ENCODE measurements at regions not wholly inside any gene's neighbourhood (a gene's known extent, or its start where the extent isn't known, plus 50 kb on each side); places are given as distances from the start of the nearest gene placed in this dataset.
"Not testable (repeated sequence)": the region's sequence is repeated elsewhere in the genome, so short reads cannot be mapped to it uniquely, and the experiment has no call there.

DNA sequence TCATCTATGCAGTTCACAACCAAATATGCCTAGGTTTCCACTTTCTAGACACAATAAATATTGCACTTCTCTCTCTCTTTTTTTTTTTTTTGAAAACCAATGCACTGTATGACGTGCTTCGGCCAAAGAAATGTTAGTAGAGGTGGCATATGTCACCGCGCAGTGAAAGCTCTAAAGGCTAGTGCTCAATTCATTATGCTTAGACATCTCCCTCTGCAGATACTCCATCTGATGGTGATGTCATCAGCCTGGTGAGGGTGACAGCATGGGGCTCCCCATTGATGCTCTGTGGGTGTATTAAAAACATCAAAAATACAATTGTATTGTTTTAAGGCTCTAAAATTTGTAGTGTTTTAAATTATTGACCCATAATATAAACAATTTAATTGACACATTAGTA lies 608.8 kb upstream of the C16orf82 start:
- ATAC-seq (ENCODE audit: poor library complexity): no peak
- POLR2A ChIA-PET: no interaction called here
- Mint-ChIP-seq H3K4me1 (ENCODE audit: low read depth) (no peaks in the 10 kb centered on the region), H3K27ac (no peak overlapping the region), H3K27me3 (peaks cover 39% of the 10 kb centered on the region), H3K4me3 (no peak overlapping the region), H3K9me3 (peaks cover 2% of the 10 kb centered on the region), H3K36me3 (ENCODE audit: low read depth) (no peaks in the 10 kb centered on the region)
- TF ChIP-seq, protein P1, sequence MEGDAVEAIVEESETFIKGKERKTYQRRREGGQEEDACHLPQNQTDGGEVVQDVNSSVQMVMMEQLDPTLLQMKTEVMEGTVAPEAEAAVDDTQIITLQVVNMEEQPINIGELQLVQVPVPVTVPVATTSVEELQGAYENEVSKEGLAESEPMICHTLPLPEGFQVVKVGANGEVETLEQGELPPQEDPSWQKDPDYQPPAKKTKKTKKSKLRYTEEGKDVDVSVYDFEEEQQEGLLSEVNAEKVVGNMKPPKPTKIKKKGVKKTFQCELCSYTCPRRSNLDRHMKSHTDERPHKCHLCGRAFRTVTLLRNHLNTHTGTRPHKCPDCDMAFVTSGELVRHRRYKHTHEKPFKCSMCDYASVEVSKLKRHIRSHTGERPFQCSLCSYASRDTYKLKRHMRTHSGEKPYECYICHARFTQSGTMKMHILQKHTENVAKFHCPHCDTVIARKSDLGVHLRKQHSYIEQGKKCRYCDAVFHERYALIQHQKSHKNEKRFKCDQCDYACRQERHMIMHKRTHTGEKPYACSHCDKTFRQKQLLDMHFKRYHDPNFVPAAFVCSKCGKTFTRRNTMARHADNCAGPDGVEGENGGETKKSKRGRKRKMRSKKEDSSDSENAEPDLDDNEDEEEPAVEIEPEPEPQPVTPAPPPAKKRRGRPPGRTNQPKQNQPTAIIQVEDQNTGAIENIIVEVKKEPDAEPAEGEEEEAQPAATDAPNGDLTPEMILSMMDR (IDR thresholded peaks at IDR 0.05): no peak
- DNase-seq: no peak
- intact Hi-C loops (cut with DNase I, micrococcal nuclease): no loop called here
- H3K36me3 ChIP-seq (ENCODE audit: insufficient read depth, low read length): no peaks in the 10 kb centered on the region
- no peaks in the 10 kb centered on the region for H3K4me1 ChIP-seq (ENCODE audit: insufficient read depth, low read length)
- no peaks in the 10 kb centered on the region for H3K9me3 ChIP-seq (ENCODE audit: control insufficient read depth in 1 of 2, insufficient read depth in 1 of 2, low read length in 2 of 2)
- no peak overlapping the region for H3K27ac ChIP-seq (ENCODE audit: low read depth in 1 of 2, low read length in 2 of 2)
- H3K4me3 ChIP-seq (ENCODE audit: low read length): no peak overlapping the region
- CTCF ChIA-PET: no interaction called here
- peaks cover 0 to 6% of the 10 kb centered on the region in 2 experiments for H3K27me3 ChIP-seq (ENCODE audit: control insufficient read depth in 1 of 2, insufficient read depth in 2 of 2, low read length in 2 of 2)

DNA sequence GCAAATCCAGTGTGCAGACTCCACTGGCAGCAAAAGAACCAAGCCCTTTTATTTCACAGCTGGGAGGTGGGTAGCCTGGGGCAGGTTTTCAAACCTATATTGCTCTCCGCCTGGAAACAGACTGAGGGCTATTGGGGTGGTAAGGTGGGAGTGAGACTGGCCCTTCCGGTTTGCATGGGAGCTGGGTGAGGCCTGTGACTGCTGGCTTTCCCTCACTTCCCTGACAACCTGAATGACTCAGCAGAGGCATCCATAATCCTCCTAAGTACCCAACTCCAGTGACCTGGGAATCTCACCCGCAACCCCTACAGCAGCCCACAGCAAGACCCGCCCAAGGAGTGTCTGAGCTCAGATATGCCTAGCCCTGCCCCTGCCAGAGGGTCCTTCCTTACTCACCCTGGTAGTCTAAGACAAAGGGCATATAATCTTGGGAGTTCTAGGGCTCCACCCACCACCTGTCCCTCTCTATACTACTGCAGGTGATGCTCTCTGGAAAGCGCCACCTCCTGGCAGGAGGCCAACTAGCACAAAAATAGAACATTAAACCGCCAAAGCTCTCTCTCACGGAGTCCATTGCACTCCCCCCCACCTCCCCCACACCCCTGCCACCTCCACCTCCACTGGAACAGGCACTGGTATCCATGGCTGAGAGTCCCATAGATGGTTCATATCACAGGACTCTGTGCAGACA lies 602.0 kb upstream of the C16orf82 start:
- Mint-ChIP-seq H3K36me3 (ENCODE audit: low read depth) (no peaks in the 10 kb centered on the region), H3K4me3 (no peak overlapping the region), H3K27ac (no peak overlapping the region), H3K4me1 (ENCODE audit: low read depth) (no peaks in the 10 kb centered on the region), H3K9me3 (peaks cover 4% of the 10 kb centered on the region), H3K27me3 (peaks cover 36% of the 10 kb centered on the region)
- intact Hi-C loops (cut with DNase I, micrococcal nuclease): no loop called here
- Histone ChIP-seq H3K27ac (ENCODE audit: low read depth in 1 of 2, low read length in 2 of 2) (no peak overlapping the region), H3K36me3 (ENCODE audit: insufficient read depth, low read length) (no peaks in the 10 kb centered on the region), H3K4me3 (ENCODE audit: low read length) (no peak overlapping the region), H3K27me3 (ENCODE audit: control insufficient read depth in 1 of 2, insufficient read depth in 2 of 2, low read length in 2 of 2) (peaks cover 2 to 6% of the 10 kb centered on the region in 2 experiments), H3K9me3 (ENCODE audit: control insufficient read depth in 1 of 2, insufficient read depth in 1 of 2, low read length in 2 of 2) (peaks cover 0 to 9% of the 10 kb centered on the region in 2 experiments), H3K4me1 (ENCODE audit: insufficient read depth, low read length) (no peaks in the 10 kb centered on the region)
- ChIA-PET CTCF (no interaction called here), POLR2A (no interaction called here)
- DNase-seq (no peak), ATAC-seq (ENCODE audit: poor library complexity) (no peak)
- TF ChIP-seq, protein P1 (IDR thresholded peaks at IDR 0.05): no peak

DNA sequence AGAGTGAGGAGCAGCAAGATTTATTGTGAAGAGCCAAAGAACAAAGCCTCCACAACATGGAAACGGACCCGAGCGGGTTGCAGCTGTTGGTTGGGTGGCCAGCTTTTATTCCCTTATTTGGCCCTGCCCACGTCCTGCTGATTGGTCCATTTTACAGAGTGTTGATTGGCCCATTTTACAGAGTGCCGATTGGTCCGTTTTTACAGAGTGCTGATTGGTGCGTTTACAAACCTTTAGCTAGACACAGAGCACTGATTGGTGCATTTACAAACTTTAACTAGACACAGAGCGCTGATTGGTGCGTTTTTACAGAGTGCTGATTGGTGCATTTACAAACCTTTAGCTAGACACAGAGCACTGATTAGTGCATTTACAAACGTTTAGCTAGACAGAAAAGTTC lies 592.3 kb upstream of the C16orf82 start:
- H3K36me3 ChIP-seq (ENCODE audit: insufficient read depth, low read length); CTCF ChIA-PET; POLR2A ChIA-PET: not testable (repeated sequence)

DNA sequence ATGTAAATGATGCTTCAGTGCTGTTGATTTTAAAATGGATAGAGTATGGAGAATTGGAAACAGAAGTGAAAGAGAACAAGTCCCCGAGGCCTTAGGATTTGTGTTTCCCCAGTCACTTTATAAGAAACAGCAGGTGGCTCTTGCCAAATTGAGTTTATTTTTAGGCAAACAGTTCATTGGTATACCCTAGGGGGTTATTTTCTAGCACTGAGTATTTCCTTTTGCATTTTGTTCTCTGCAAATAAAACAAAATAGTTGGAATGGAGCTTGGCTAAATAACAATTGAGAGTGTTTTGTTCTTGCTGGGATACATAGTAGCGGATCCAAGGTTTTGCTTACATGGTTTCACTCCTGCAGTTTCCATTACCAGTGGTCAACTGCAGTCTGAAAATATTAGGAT lies 591.1 kb upstream of the C16orf82 start:
- no peak overlapping the region for H3K4me3 Mint-ChIP-seq
- no peak for DNase-seq
- ATAC-seq (ENCODE audit: poor library complexity): no peak
- intact Hi-C loops (cut with DNase I, micrococcal nuclease): no loop called here
- Histone ChIP-seq H3K9me3 (ENCODE audit: control insufficient read depth in 1 of 2, insufficient read depth in 1 of 2, low read length in 2 of 2) (peaks cover 3 to 7% of the 10 kb centered on the region in 2 experiments), H3K36me3 (ENCODE audit: insufficient read depth, low read length) (no peaks in the 10 kb centered on the region), H3K4me1 (ENCODE audit: insufficient read depth, low read length) (no peaks in the 10 kb centered on the region), H3K4me3 (ENCODE audit: low read length) (no peak overlapping the region), H3K27me3 (ENCODE audit: control insufficient read depth in 1 of 2, insufficient read depth in 2 of 2, low read length in 2 of 2) (no peaks in the 10 kb centered on the region), H3K27ac (ENCODE audit: low read depth in 1 of 2, low read length in 2 of 2) (no peak overlapping the region)
- peaks cover 10% of the 10 kb centered on the region for H3K9me3 Mint-ChIP-seq
- no peaks in the 10 kb centered on the region for H3K4me1 Mint-ChIP-seq (ENCODE audit: low read depth)
- no peaks in the 10 kb centered on the region for H3K36me3 Mint-ChIP-seq (ENCODE audit: low read depth)
- TF ChIP-seq, protein P1 (IDR thresholded peaks at IDR 0.05): no peak
- ChIA-PET POLR2A (no interaction called here), CTCF (no interaction called here)
- H3K27ac Mint-ChIP-seq: no peak overlapping the region
- H3K27me3 Mint-ChIP-seq: peaks cover 8% of the 10 kb centered on the region

More for the DNA sequence above, 592.3 kb upstream of the C16orf82 start:
- H3K27me3 ChIP-seq (ENCODE audit: control insufficient read depth in 1 of 2, insufficient read depth in 2 of 2, low read length in 2 of 2); H3K4me3 Mint-ChIP-seq; H3K36me3 Mint-ChIP-seq (ENCODE audit: low read depth); H3K27me3 Mint-ChIP-seq; H3K4me3 ChIP-seq (ENCODE audit: low read length); H3K4me1 Mint-ChIP-seq (ENCODE audit: low read depth); H3K4me1 ChIP-seq (ENCODE audit: insufficient read depth, low read length); DNase-seq; H3K27ac Mint-ChIP-seq; H3K9me3 ChIP-seq (ENCODE audit: control insufficient read depth in 1 of 2, insufficient read depth in 1 of 2, low read length in 2 of 2); H3K27ac ChIP-seq (ENCODE audit: low read depth in 1 of 2, low read length in 2 of 2); intact Hi-C loops (cut with DNase I, micrococcal nuclease); ATAC-seq (ENCODE audit: poor library complexity): not testable (repeated sequence)
- H3K9me3 Mint-ChIP-seq: peaks cover 10% of the 10 kb centered on the region
